A673 (cell line): ENCODE measurements at regions not wholly inside any gene's neighbourhood (a gene's known extent, or its start where the extent isn't known, plus 50 kb on each side); places are given as distances from the start of the nearest gene placed in this dataset.

Source experiments
- BruUV-seq: library from RNA; stranded (reverse); fragments of 400-500 nt; replicated peaks from 2 replicates; lab custom pipeline; 2021; lab: Mats Ljungman, UMichigan
- CTCF ChIA-PET: fragments of 300-600 bp; sonication (Branson Sonifier 250); formaldehyde crosslinking; loops from one replicate; lab custom pipeline; 2022; ENCODE audit warnings: antibody characterized with exemption; lab: Charles Lee
- POLR2A ChIA-PET: fragments of 300-600 bp; sonication (Branson Sonifier 250); formaldehyde crosslinking; loops from one replicate; lab custom pipeline; 2022; ENCODE audit warnings: antibody characterized with exemption; ENCODE audit not compliant: low non-redundant PET; lab: Charles Lee
- DNase-seq: peaks from one replicate; pipeline ENCODE4 v3.0.0-alpha.2; 2015; ENCODE audit warnings: low spot score
- H3K27ac ChIP-seq: fragments of 200-600 bp; sonication (generic); 2 replicates; pipeline ENCODE4 v1.5.1; 2016; ENCODE audit warnings: mixed run types, low read depth, mild to moderate bottlenecking, mixed read lengths, antibody characterized with exemption, low read length; ENCODE audit not compliant: poor library complexity, severe bottlenecking
- H3K27me3 ChIP-seq: fragments of 200-600 bp; sonication (generic); replicated peaks from 2 replicates; pipeline ENCODE4 v1.6.1; 2017; ENCODE audit warnings: mixed run types, low read depth, mild to moderate bottlenecking, mixed read lengths, antibody characterized with exemption, low read length; ENCODE audit not compliant: insufficient read depth, poor library complexity
- H3K36me3 ChIP-seq: fragments of 200-600 bp; sonication (generic); 2 replicates; pipeline ENCODE4 v1.6.1; 2016; ENCODE audit warnings: mixed run types, mild to moderate bottlenecking, mixed read lengths, antibody characterized with exemption, low read length; ENCODE audit not compliant: insufficient read depth, poor library complexity, severe bottlenecking
- H3K4me1 ChIP-seq: fragments of 200-600 bp; sonication (generic); 2 replicates; pipeline ENCODE4 v1.6.1; 2017; ENCODE audit warnings: mixed run types, mild to moderate bottlenecking, mixed read lengths, antibody characterized with exemption, low read length; ENCODE audit not compliant: insufficient read depth, poor library complexity, severe bottlenecking
- H3K4me3 ChIP-seq: fragments of 200-600 bp; sonication (generic); 2 replicates; pipeline ENCODE4 v1.5.1; 2016; ENCODE audit warnings: low read depth, mixed run types, mild to moderate bottlenecking, mixed read lengths, low read length; ENCODE audit not compliant: poor library complexity, severe bottlenecking
- H3K9me3 ChIP-seq: fragments of 200-600 bp; sonication (generic); 2 replicates; pipeline ENCODE4 v1.6.1; 2016; ENCODE audit warnings: mixed run types, low read depth, mild to moderate bottlenecking, mixed read lengths, antibody characterized with exemption, low read length; ENCODE audit not compliant: poor library complexity, severe bottlenecking
- CTCF ChIP-seq: fragments of 300-800, 200-600 bp; sonication (generic); conservative IDR thresholded peaks from 2 replicates; pipeline ENCODE4 v1.5.1; 2017; ENCODE audit warnings: low read depth, mild to moderate bottlenecking, antibody characterized with exemption, low read length, moderate library complexity, mixed read lengths
- EZH2 ChIP-seq: fragments of 200-600 bp; sonication (generic); IDR thresholded peaks from 2 replicates; pipeline ENCODE4 v1.6.1; 2017; ENCODE audit warnings: borderline replicate concordance, low read depth, mild to moderate bottlenecking, mixed read lengths, antibody characterized with exemption, low read length; ENCODE audit not compliant: poor library complexity, severe bottlenecking
- intact Hi-C: fragments of 100-400 bp; cut with micrococcal nuclease; formaldehyde crosslinking; loops from one replicate; pipeline ENCODE4 v1.10.0; 2022; ENCODE audit not compliant: unreplicated experiment

- H3K36me3 ChIP-seq, result no peaks in the 10 kb centered on the region
- peaks cover 4% of the 10 kb centered on the region for H3K9me3 ChIP-seq
- DNase-seq, result peak; percentile 73
- no TSS peak for BruUV-seq
- H3K27ac ChIP-seq, result peak overlapping the region; percentile 58
- intact Hi-C loops, result no loop called here
- ChIA-PET POLR2A (no interaction called here), CTCF (no interaction called here)
- H3K4me3 ChIP-seq, result peak overlapping the region; percentile 20
- TF ChIP-seq CTCF (no peak), EZH2 (no peak)
- H3K4me1 ChIP-seq, result peaks cover 19% of the 10 kb centered on the region
- H3K27me3 ChIP-seq, result no peaks in the 10 kb centered on the region
Observed at GRCh38 chr21:18468790-18469189, 65.2 kb upstream of the TMPRSS15 start.

GRCh38 chr21:18476639-18477038, 73.1 kb upstream of the TMPRSS15 start:
- H3K27ac ChIP-seq, result no peak overlapping the region
- H3K27me3 ChIP-seq, result no peaks in the 10 kb centered on the region
- no peaks in the 10 kb centered on the region for H3K4me1 ChIP-seq
- no peak overlapping the region for H3K4me3 ChIP-seq
- H3K36me3 ChIP-seq, result no peaks in the 10 kb centered on the region
- no peak for TF ChIP-seq CTCF
- ChIA-PET POLR2A (no interaction called here), CTCF (no interaction called here)
- BruUV-seq, result no TSS peak
- peaks cover under 1% of the 10 kb centered on the region for H3K9me3 ChIP-seq
- no peak for DNase-seq
- intact Hi-C loops, result no loop called here

GRCh38 chr21:18477043-18477442, 73.5 kb upstream of the TMPRSS15 start:
- BruUV-seq, result no TSS peak
- Histone ChIP-seq H3K4me3 (no peak overlapping the region), H3K4me1 (no peaks in the 10 kb centered on the region), H3K9me3 (no peaks in the 10 kb centered on the region), H3K27ac (no peak overlapping the region), H3K27me3 (no peaks in the 10 kb centered on the region), H3K36me3 (no peaks in the 10 kb centered on the region)
- no peak for DNase-seq
- intact Hi-C loops, result no loop called here
- no peak for TF ChIP-seq EZH2
- no peak for TF ChIP-seq CTCF
- POLR2A ChIA-PET, result no interaction called here
- CTCF ChIA-PET, result no interaction called here
